Esophagus muscularis mucosa (tissue), 4 donors: ENCODE measurements at regions not wholly inside any gene's neighbourhood (a gene's known extent, or its start where the extent isn't known, plus 50 kb on each side); places are given as distances from the start of the nearest gene placed in this dataset.

Experiments
- DNase-seq: peaks from one replicate; pipeline ENCODE4 v3.0.0-alpha.2; 2017; ENCODE audit errors: extremely low spot score
- H3K27ac ChIP-seq, 4 donors: fragments of 200-600 bp; sonication (generic); replicated peaks in 1 of 4; 1 replicate in 3 of 4; 2 replicates in 1 of 4; pipeline ENCODE4 v1.5.1; 2016 to 2019; ENCODE audit warnings: mild to moderate bottlenecking in 1 of 4
- H3K27me3 ChIP-seq, 4 donors: fragments of 200-600 bp; sonication (generic); one replicate each; pipeline versions ENCODE4 v1.5.1 to v1.6.0; 2016 to 2019
- H3K36me3 ChIP-seq, 4 donors: fragments of 200-600 bp; sonication (generic); one replicate each; pipeline ENCODE4 v1.5.1; 2016 to 2019
- H3K4me1 ChIP-seq, 4 donors: fragments of 200-600 bp; sonication (generic); one replicate each; pipeline ENCODE4 v1.5.1; 2016 to 2019
- H3K4me3 ChIP-seq, 4 donors: fragments of 200-600 bp; sonication (generic); 1 replicate in 2 of 4; 2 replicates in 2 of 4; pipeline ENCODE4 v1.5.1; 2016 to 2019; ENCODE audit warnings: mild to moderate bottlenecking in 4 of 4, moderate library complexity in 1 of 4
- H3K9me3 ChIP-seq, 4 donors: fragments of 200-600 bp; sonication (generic); 1 replicate in 3 of 4; 2 replicates in 1 of 4; pipeline ENCODE4 v1.5.1; 2016 to 2019
- CTCF ChIP-seq, 3 experiments: fragments of 200-600 bp in 2 of 3; fragments of 450-650 bp in 1 of 3; sonication (generic) in 2 of 3; IDR thresholded peaks; one replicate each; pipeline ENCODE4 v1.5.1; 2017 to 2019; ENCODE audit warnings: antibody characterized with exemption in 3 of 3, mild to moderate bottlenecking in 2 of 3, moderate library complexity in 1 of 3
- EP300 ChIP-seq: sonication (generic); formaldehyde crosslinking; IDR thresholded peaks from one replicate; pipeline ENCODE4 v1.6.1; 2017; ENCODE audit warnings: antibody characterized with exemption
- POLR2A ChIP-seq: fragments of 450-650 bp; IDR thresholded peaks from one replicate; pipeline ENCODE4 v1.6.1; 2017; ENCODE audit warnings: antibody characterized with exemption, moderate library complexity, mild to moderate bottlenecking, low read depth
- POLR2AphosphoS5 ChIP-seq, 2 donors: sonication (generic); formaldehyde crosslinking; IDR thresholded peaks; one replicate each; pipeline ENCODE4 v1.6.1; 2017; ENCODE audit warnings: antibody characterized with exemption in 2 of 2
- WGBS: methylation state at CpG from one replicate; pipeline ENCODE4 v1.1.5; 2018; 5-methylcytosine and 5-hydroxymethylcytosine counted together
- intact Hi-C: fragments of 100-400 bp; cut with DNase I; formaldehyde crosslinking; loops from one replicate; pipeline ENCODE4 v1.15.1; 2023

DNA sequence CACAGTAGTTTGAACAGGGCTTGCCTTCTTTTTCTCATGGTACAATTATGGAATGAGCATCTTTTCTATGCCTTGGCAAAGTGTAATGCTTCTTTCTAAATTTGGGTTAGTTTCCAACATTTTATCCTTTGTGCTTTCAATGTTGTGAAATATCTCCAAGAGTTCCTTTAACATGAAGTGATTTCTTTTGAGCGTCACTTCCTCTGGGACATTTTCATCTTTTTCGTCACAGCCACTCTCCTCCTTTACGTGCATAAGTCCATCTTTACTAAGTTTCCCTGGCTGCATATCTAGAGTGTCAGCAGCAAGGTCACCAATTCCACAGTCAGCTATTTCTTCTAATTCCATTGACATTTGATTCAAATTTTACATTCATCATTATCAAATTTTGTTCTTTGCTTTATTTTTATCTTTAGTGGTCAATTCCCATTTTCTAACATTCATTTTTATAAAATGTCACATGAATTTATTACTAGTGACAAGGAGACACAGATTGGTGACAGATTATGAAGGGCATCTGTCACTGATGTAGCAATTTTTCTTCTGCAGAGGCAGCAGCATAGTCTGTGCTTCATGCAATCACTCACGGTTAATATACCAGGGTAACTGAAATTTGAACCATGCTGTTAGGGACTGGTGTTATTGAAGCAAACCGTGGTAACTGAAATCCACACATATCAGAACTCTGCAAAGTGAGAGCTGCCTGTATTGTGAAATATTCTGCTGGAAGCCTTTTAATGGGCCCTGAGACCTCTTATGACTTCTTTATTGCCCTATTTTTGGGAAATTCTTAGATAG is 126.5 kb upstream of the THBS1 start:
- Histone ChIP-seq H3K27ac (peak overlapping the region in 1 of 4 donors; percentile 33), H3K4me1 (peaks cover 0 to 21% (median 19%) of the 10 kb centered on the region in 4 donors), H3K27me3 (no peaks in the 10 kb centered on the region), H3K9me3 (no peaks in the 10 kb centered on the region), H3K4me3 (no peak overlapping the region), H3K36me3 (no peaks in the 10 kb centered on the region)
- TF ChIP-seq POLR2AphosphoS5 (IDR thresholded peaks at IDR 0.05): no peak
- peak; percentile 35 for TF ChIP-seq EP300
- intact Hi-C loops: no loop called here
- 71% methylated on average over 5 of the region's 5 CpGs for WGBS
- DNase-seq: no peak

GRCh38 chr15:39455471-39455991 is 125.3 kb upstream of the THBS1 start:
- Histone ChIP-seq H3K27ac (no peak overlapping the region), H3K36me3 (no peaks in the 10 kb centered on the region), H3K27me3 (no peaks in the 10 kb centered on the region), H3K4me1 (peaks cover 0 to 29% (median 25%) of the 10 kb centered on the region in 4 donors), H3K4me3 (no peak overlapping the region), H3K9me3 (no peaks in the 10 kb centered on the region)
- WGBS: 86% methylated on average over 5 of the region's 5 CpGs
- intact Hi-C loops: no loop called here
- TF ChIP-seq POLR2AphosphoS5 (IDR thresholded peaks at IDR 0.05) (no peak), EP300 (no peak), POLR2A (no peak), CTCF (IDR thresholded peaks at IDR 0.05) (no peak)
- DNase-seq: no peak

DNA sequence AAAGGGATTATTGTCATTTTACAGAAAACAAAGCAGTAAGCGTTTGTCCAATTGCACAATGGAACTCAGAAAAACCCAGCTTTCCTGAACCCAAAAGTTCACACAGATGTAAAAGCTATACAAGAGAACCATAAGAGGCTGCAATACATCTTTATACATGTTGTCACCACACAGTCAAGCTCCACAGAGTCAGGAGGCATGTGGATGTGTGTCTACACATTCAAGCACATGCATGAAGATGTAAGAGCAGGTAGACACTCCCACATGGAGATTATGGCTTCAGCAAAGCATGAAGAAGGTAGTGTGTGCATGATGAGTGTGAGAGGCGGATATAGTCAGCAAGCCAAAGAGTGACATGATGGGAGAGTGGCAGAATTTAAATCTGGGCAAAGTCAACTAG is 124.7 kb upstream of the THBS1 start:
- DNase-seq: no peak
- 95% methylated on average over 2 of the region's 2 CpGs for WGBS
- no peaks in the 10 kb centered on the region for H3K36me3 ChIP-seq
- peaks cover 0 to 27% (median 25%) of the 10 kb centered on the region in 4 donors for H3K4me1 ChIP-seq
- no peaks in the 10 kb centered on the region for H3K27me3 ChIP-seq
- intact Hi-C loops: no loop called here
- no peak for TF ChIP-seq POLR2A
- no peak overlapping the region for H3K4me3 ChIP-seq
- H3K9me3 ChIP-seq: no peaks in the 10 kb centered on the region
- H3K27ac ChIP-seq: no peak overlapping the region

DNA sequence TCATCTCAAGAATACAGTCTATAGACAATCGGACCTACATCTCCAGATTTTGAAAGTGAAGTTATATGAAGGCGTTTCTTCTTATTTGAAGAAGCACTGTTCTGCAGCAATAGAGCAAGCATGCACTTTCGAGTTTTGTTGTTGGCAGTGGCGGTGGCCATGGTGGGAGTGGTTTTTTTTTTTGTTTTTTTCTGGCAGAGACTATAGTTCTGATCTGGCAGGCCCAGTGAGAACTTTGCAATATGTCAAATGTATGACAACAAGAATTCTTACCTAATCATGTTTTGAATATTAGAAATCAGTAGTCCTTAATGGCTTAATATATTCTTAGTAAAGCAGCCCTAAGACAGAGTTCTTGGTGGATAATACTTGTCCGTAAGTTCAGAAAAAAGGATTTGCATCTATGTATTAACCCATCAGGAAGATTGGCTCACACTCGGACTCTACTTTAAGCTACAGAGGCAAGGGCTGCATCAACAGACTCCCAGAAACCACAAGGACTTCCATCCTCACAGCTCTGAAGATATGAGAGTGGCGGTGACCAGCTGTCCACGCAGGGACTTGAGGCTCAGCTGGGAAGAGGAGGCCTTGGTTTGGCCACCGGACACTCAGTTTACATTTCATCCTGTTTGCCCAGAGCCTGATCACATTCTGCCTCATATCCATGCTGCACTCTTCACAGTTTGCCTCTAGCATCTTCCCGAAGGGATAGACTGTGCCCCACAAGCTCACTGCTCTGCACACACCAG is 124.1 kb upstream of the THBS1 start:
- H3K27ac ChIP-seq: no peak overlapping the region
- TF ChIP-seq POLR2AphosphoS5 (IDR thresholded peaks at IDR 0.05) (no peak), CTCF (IDR thresholded peaks at IDR 0.05) (no peak), EP300 (no peak), POLR2A (no peak)
- no peak for DNase-seq
- no peaks in the 10 kb centered on the region for H3K9me3 ChIP-seq
- H3K4me3 ChIP-seq: no peak overlapping the region
- H3K27me3 ChIP-seq: no peaks in the 10 kb centered on the region
- no peaks in the 10 kb centered on the region for H3K36me3 ChIP-seq
- intact Hi-C loops: no loop called here
- 94% methylated on average over 10 of the region's 10 CpGs for WGBS
- H3K4me1 ChIP-seq: peaks cover 4 to 27% (median 25%) of the 10 kb centered on the region in 4 donors

GRCh38 chr15:39458131-39458530 is 122.7 kb upstream of the THBS1 start:
- Histone ChIP-seq H3K4me1 (peaks cover 11 to 34% (median 27%) of the 10 kb centered on the region in 4 donors), H3K4me3 (no peak overlapping the region), H3K27ac (no peak overlapping the region), H3K9me3 (no peaks in the 10 kb centered on the region), H3K36me3 (no peaks in the 10 kb centered on the region), H3K27me3 (no peaks in the 10 kb centered on the region)
- peak; percentile 68 for DNase-seq
- intact Hi-C loops: no loop called here
- WGBS: 97% methylated on average over 3 of the region's 3 CpGs
- TF ChIP-seq CTCF (IDR thresholded peaks at IDR 0.05) (no peak), POLR2AphosphoS5 (IDR thresholded peaks at IDR 0.05) (no peak), POLR2A (no peak), EP300 (no peak)
